Activated naive CD4-positive, alpha-beta T cell treated with anti-CD3 and anti-CD28 coated beads, Interleukin-2, amount 10 ng/mL, durations not matched to agents 7 days and 5 days (primary cell): ENCODE measurements at regions not wholly inside any gene's neighbourhood (a gene's known extent, or its start where the extent isn't known, plus 50 kb on each side); places are given as distances from the start of the nearest gene placed in this dataset.

Experiments
- CTCF ChIA-PET: fragments of 350-600 bp; sonication (Branson Sonifier 250); formaldehyde crosslinking; loops from one replicate; lab custom pipeline; 2021; ENCODE audit warnings: antibody characterized with exemption; lab: Charles Lee
- DNase-seq: peaks from one replicate; pipeline ENCODE4 v3.0.0-alpha.2; 2020
- H3K27ac Mint-ChIP-seq: one replicate; pipeline ENCODE4 v1.8.0; 2021; ENCODE audit warnings: mild to moderate bottlenecking, moderate library complexity, mixed read lengths
- H3K27me3 Mint-ChIP-seq: one replicate; pipeline ENCODE4 v1.8.0; 2021; ENCODE audit warnings: mild to moderate bottlenecking, mixed read lengths
- H3K36me3 Mint-ChIP-seq: one replicate; pipeline ENCODE4 v1.8.0; 2021; ENCODE audit warnings: mixed read lengths
- H3K4me1 Mint-ChIP-seq: one replicate; pipeline ENCODE4 v1.8.0; 2021; ENCODE audit warnings: mixed read lengths
- H3K4me3 Mint-ChIP-seq: one replicate; pipeline ENCODE4 v1.8.0; 2021; ENCODE audit warnings: mild to moderate bottlenecking, moderate library complexity, mixed read lengths
- H3K9me3 Mint-ChIP-seq: one replicate; pipeline ENCODE4 v1.8.0; 2021; ENCODE audit warnings: mixed read lengths

DNA sequence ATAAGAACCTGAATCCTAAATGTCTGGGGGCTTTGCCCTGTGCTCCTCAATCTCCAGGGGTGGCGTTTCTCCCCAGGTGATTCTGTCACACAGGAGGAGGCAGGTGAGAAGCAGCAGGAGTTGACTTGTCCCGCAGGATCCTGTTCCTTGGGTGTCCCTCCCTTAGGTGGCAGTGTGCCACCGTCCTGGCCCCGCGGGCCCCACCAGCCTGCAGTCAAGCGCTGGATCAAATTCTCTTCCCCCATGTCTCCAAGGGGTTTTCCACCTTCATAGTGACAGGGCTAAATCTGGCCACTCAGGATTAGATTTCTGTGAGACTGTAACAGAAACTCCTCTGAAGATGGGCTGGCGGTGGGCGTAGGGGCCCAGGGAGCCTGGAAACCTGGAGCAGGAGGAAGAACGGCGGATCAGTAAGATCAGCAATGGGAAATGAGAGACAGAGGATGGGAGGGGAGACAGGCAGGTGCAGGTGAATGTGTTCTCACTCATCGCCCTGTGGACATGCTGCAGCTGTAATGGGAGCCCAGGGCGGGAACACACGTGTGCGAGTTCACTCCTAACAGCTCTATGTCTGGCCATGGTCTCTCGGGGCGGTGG is 329.2 kb upstream of the COBL start:
- H3K4me1 Mint-ChIP-seq, result no peaks in the 10 kb centered on the region
- H3K36me3 Mint-ChIP-seq, result no peaks in the 10 kb centered on the region
- H3K27ac Mint-ChIP-seq, result no peak overlapping the region
- DNase-seq, result no peak
- H3K9me3 Mint-ChIP-seq, result peaks cover 14% of the 10 kb centered on the region
- CTCF ChIA-PET, result no interaction called here
- no peaks in the 10 kb centered on the region for H3K27me3 Mint-ChIP-seq
- H3K4me3 Mint-ChIP-seq, result no peak overlapping the region

DNA sequence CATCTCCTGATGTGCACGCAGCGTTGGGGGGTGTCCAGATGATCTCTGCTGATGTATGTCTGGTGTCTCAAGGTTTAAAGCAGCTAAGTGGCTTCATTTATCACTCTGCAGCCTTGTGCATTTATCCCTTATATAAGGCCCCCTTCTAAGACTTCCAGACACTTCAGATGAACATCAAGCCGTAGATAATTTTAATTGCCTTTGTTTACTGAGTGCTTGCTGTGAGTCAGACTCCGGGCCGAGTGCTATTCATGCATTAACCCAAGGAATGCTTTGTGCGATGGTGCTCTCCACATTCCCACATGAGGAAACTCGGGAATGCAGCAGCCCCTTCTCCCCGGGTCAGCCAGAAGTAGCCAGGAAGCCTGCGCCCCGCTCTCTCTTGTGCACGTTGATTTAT is 328.6 kb upstream of the COBL start:
- Mint-ChIP-seq H3K36me3 (no peaks in the 10 kb centered on the region), H3K9me3 (peaks cover 11% of the 10 kb centered on the region), H3K27me3 (no peaks in the 10 kb centered on the region), H3K4me1 (no peaks in the 10 kb centered on the region), H3K27ac (no peak overlapping the region), H3K4me3 (no peak overlapping the region)
- no peak for DNase-seq
- CTCF ChIA-PET, result no interaction called here

DNA sequence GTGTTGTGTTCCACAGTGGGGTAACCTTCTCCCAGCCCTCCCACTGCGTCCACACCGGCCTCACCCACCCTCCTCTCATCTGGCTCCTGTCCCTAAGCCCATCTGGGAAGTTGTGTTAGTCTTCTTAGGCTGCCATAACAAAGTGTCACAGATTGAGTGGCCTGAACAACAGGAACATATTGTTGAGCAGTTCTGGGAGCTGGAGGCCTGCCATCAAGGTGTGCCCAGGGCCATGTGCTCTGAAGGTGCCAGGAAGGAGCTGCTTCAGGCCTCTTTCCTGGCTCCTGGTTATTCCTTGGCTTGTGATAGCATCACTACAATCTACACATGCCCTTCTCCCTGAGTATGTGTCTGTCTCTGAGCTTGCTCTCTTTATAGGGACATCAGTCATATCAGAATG is 327.6 kb upstream of the COBL start:
- Mint-ChIP-seq H3K36me3 (no peaks in the 10 kb centered on the region), H3K4me1 (no peaks in the 10 kb centered on the region), H3K4me3 (no peak overlapping the region), H3K27me3 (no peaks in the 10 kb centered on the region), H3K9me3 (peaks cover 11% of the 10 kb centered on the region), H3K27ac (no peak overlapping the region)
- DNase-seq, result no peak
- CTCF ChIA-PET, result no interaction called here

DNA sequence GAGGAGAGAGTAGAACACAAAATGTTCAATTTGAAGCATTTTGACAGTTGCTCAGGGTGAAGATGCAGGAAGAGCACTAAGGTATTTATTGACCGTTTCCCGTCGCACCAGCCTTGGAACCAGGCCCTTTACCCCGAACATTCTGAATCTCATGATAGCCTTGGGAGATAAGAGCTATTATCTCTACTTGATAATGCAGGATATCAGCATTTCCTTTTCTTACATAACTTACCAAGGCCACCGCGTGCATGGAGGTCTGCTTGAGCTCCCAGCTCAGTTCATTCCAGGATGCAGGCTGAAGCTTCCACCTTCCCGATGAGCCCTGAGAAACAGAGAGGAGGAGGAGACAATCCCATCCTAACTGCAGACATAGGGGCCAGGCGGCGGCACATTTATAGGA is 324.2 kb upstream of the COBL start:
- no peak for DNase-seq
- CTCF ChIA-PET, result no interaction called here

DNA sequence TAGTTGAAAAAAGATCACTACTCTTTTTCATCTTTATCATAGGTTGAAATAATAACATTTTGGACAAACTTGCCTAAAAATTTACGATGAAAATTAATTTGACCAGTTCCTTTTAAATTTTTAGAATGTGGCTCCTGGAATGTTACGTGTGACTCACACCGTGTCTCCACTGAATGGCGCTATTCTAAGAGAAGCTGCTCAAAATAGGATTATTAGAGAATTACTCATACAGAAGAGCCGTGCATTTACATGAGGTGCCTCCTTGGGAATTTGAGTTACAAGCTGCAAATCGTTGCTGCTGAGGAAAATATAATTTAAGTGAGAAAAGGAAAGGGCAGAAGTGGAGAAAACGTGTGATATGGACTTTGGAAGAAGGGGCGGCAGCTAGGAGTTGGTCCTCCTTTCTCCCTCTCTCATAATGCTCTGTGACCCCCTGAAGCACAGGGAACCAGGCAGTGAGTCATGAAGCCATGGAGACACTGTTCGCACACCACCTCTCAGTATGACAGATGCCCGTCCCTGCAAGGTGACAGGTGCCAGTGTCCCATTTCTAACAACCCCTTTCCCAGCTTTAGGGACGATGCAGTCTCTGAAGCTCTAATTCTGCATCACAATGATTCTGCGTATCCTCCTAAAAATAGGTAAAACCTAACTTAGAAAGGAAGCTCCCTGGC is 323.2 kb upstream of the COBL start:
- no peak for DNase-seq
- CTCF ChIA-PET, result no interaction called here
- Mint-ChIP-seq H3K9me3 (peaks cover 6% of the 10 kb centered on the region), H3K27ac (no peak overlapping the region), H3K4me1 (no peaks in the 10 kb centered on the region), H3K36me3 (no peaks in the 10 kb centered on the region), H3K4me3 (no peak overlapping the region), H3K27me3 (no peaks in the 10 kb centered on the region)

More for the DNA sequence above, 324.2 kb upstream of the COBL start:
- H3K4me3 Mint-ChIP-seq, result no peak overlapping the region
- H3K27me3 Mint-ChIP-seq, result no peaks in the 10 kb centered on the region
- peaks cover 9% of the 10 kb centered on the region for H3K9me3 Mint-ChIP-seq
- H3K27ac Mint-ChIP-seq, result no peak overlapping the region
- H3K4me1 Mint-ChIP-seq, result no peaks in the 10 kb centered on the region
- no peaks in the 10 kb centered on the region for H3K36me3 Mint-ChIP-seq

DNA sequence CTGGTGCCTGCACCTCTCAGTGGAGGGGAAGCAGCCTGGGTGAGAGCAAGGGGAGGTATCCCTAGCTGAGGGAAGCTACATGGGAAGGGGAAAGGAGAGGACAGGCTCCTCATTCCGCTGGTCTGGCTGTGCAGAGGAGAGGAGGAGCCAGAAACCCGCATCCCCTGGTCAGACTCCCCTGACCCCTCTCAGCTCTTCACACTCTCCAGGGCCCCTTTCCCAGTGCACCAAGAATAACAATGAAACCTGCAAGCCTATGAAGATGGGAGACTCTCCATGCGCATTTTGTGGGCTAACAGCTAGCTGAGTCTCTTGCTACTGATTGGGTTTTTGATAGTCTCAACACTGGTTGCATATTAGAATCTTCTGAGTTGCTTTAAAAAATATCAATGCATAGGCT is 319.9 kb upstream of the COBL start:
- DNase-seq, result no peak
- Mint-ChIP-seq H3K9me3 (peaks cover 8% of the 10 kb centered on the region), H3K27ac (no peak overlapping the region), H3K4me1 (no peaks in the 10 kb centered on the region), H3K4me3 (no peak overlapping the region), H3K27me3 (no peaks in the 10 kb centered on the region), H3K36me3 (no peaks in the 10 kb centered on the region)
- CTCF ChIA-PET, result no interaction called here

DNA sequence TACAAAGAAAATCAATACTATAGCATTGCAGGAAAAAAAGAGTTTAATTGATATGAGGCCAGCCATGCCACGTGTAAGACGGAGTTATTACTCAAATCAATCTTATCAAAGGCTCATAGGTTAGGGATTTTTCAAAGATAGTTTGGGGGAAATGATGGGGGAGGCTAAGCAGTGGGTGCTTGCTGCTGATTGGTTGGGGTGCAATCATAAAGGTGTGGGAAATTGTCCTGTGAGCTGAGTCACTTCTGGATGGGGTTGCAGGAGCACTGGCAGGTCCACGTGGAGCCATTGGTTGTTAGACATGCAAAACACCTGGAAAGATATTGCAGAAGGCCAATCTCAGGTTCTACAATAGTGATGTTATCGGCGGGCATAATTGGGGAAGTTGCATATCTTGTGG is 319.2 kb upstream of the COBL start:
- no peak overlapping the region for H3K4me3 Mint-ChIP-seq
- no peak for DNase-seq
- no peaks in the 10 kb centered on the region for H3K4me1 Mint-ChIP-seq
- no peaks in the 10 kb centered on the region for H3K27me3 Mint-ChIP-seq
- CTCF ChIA-PET, result no interaction called here
- no peak overlapping the region for H3K27ac Mint-ChIP-seq
- peaks cover 8% of the 10 kb centered on the region for H3K9me3 Mint-ChIP-seq
- H3K36me3 Mint-ChIP-seq, result no peaks in the 10 kb centered on the region

DNA sequence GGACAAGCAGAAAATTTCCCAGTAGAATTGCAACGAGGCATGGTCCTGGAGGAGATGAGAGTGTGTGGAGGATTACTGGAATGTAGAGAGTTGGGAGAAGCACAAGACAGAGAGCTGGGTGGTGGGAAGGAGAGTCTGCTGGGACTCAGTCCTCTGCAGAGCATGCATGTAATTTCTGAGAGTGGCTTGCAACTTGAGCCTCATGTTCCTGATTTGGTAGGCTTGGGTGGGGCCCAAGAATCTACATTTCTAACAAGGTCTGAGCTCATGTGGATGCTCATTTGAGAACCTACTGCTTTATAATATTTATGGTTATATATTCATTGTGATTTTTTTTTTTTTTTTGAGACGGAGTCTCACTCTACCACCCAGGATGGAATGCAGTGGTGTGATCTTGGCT is 317.9 kb upstream of the COBL start:
- no peak overlapping the region for H3K4me3 Mint-ChIP-seq
- H3K4me1 Mint-ChIP-seq, result no peaks in the 10 kb centered on the region
- no peaks in the 10 kb centered on the region for H3K27me3 Mint-ChIP-seq
- H3K36me3 Mint-ChIP-seq, result no peaks in the 10 kb centered on the region
- H3K9me3 Mint-ChIP-seq, result peaks cover 12% of the 10 kb centered on the region
- no peak for DNase-seq
- H3K27ac Mint-ChIP-seq, result no peak overlapping the region
- CTCF ChIA-PET, result no interaction called here

DNA sequence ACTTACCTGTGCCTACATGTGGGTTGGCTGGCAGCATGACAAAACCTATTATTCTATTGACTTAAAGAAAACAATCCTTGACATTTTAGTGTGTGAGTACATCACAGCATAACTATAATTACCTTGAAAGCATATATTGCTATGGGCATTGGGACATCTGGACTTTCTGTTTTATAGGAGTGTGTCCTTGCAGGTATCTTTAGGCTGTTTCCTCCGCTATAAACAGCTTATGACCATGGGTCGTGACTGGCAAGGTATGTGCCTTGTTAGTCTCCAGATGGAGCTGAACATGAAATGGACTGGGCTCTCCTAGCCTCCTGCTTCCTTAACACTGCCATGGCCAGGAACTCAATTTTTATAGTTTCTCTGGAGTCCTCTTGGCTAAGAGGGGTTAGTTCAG is 317.4 kb upstream of the COBL start:
- Mint-ChIP-seq H3K36me3 (no peaks in the 10 kb centered on the region), H3K27ac (no peak overlapping the region), H3K9me3 (peaks cover 14% of the 10 kb centered on the region), H3K4me1 (no peaks in the 10 kb centered on the region), H3K4me3 (no peak overlapping the region), H3K27me3 (no peaks in the 10 kb centered on the region)
- CTCF ChIA-PET, result no interaction called here
- no peak for DNase-seq

DNA sequence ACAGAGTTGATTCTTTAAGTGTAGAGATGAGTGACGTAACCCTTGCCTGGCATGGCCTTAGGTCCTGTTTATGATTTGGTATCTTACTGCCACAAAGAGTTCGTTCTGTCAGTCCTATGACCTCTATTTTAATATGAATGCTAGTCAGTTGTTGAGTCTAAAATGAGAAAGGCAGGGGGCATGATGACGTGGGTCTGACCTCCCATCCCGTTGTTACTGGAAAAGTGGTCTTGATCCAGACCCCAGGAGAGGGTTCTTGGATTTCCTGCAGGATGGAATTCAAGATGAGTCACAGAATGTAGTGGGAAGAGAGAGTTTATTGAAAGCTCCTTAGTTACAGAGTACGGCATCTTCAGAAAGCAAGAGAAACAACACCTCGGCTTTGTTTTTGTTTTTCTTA is 317.0 kb upstream of the COBL start:
- Mint-ChIP-seq H3K4me1 (no peaks in the 10 kb centered on the region), H3K27me3 (no peaks in the 10 kb centered on the region), H3K4me3 (no peak overlapping the region), H3K36me3 (no peaks in the 10 kb centered on the region), H3K27ac (no peak overlapping the region), H3K9me3 (peaks cover 17% of the 10 kb centered on the region)
- DNase-seq, result no peak
- CTCF ChIA-PET, result no interaction called here

DNA sequence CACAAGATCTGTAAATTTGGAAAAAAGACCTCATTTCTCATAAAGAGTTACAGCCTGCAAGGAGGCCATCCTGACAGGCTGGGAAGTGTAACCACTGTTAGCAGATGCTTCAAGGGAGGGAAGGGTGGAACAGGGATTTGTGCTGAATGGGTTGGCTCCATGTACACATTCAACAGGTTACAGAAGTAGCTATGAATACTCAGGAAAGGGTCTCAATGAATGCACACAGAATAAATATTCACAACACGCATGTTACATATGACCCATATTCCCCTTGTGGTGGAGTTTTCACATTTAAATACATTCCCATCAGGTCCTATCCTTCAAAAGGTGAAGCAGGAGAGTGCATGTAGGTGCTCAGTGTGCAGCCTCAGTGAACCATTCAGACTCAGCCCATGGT is 316.4 kb upstream of the COBL start:
- Mint-ChIP-seq H3K4me1 (no peaks in the 10 kb centered on the region), H3K9me3 (peaks cover 17% of the 10 kb centered on the region), H3K27me3 (no peaks in the 10 kb centered on the region)

DNA sequence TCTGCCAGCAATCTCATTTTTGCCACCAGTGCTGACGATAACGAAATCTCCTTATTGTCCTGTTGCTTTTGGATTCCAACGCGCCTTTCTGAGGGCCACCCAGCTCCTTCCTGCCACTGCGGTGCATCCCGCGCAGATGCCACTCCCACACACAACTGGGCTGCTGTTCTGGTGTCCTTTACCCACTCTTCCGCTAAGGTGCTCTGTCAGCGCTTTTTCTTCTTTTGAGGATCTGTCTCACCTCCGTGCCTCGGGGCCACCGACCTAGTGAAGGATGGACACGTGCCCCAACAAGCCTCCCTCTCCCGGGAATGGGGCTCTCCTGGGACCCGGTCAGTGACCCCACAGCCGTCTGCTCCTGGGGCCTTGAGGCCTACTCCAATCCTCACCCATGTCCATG is 314.3 kb upstream of the COBL start:
- Mint-ChIP-seq H3K36me3 (no peaks in the 10 kb centered on the region), H3K4me1 (no peaks in the 10 kb centered on the region), H3K27ac (no peak overlapping the region), H3K27me3 (no peaks in the 10 kb centered on the region), H3K4me3 (no peak overlapping the region), H3K9me3 (peaks cover 19% of the 10 kb centered on the region)
- CTCF ChIA-PET, result no interaction called here
- no peak for DNase-seq

More for the DNA sequence above, 316.4 kb upstream of the COBL start:
- Mint-ChIP-seq H3K4me3 (no peak overlapping the region), H3K27ac (no peak overlapping the region), H3K36me3 (no peaks in the 10 kb centered on the region)
- no peak for DNase-seq
- CTCF ChIA-PET, result no interaction called here

DNA sequence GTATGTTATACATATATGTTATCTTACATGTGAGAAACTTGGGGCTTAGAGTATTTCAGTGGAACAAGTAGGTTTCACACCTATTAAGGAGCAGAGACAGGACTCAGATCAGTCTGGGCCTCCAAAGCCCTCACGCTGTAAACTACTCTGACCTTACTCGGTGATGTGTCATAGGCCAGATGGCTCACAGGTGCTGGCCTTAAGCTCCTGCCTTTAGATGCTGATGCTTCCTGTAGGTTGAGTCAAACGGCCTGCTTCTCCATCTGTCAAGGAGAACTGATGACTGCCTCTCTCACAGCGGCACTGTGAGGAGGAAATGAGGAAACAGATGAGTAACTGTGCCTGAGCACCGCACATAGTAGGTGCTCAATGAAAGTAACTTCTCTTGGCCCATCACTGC is 312.6 kb upstream of the COBL start:
- peaks cover 23% of the 10 kb centered on the region for H3K9me3 Mint-ChIP-seq
- DNase-seq, result no peak
- H3K27ac Mint-ChIP-seq, result no peak overlapping the region
- CTCF ChIA-PET, result no interaction called here
- no peaks in the 10 kb centered on the region for H3K4me1 Mint-ChIP-seq
- H3K36me3 Mint-ChIP-seq, result no peaks in the 10 kb centered on the region
- no peaks in the 10 kb centered on the region for H3K27me3 Mint-ChIP-seq
- H3K4me3 Mint-ChIP-seq, result no peak overlapping the region

DNA sequence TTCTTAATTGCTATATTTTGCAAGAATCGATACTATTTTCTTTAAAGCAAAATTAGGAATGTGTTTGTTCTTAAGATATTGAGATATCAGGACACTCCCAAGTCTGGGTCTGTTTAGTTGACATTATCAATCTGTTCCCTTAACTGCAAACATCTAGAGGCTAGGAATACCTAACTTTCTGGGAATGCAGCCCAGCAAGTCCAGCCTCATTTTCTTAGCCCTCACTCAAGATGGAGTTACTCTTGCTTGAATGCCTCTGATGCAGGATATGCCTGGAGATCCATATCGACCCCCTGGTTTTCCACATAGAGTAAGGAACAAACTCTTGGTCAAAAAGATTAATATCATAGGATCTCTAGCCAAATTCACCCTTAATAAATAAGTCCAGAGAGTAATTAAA is 305.3 kb upstream of the COBL start:
- Mint-ChIP-seq H3K4me3 (no peak overlapping the region), H3K4me1 (no peaks in the 10 kb centered on the region), H3K27ac (no peak overlapping the region)

DNA sequence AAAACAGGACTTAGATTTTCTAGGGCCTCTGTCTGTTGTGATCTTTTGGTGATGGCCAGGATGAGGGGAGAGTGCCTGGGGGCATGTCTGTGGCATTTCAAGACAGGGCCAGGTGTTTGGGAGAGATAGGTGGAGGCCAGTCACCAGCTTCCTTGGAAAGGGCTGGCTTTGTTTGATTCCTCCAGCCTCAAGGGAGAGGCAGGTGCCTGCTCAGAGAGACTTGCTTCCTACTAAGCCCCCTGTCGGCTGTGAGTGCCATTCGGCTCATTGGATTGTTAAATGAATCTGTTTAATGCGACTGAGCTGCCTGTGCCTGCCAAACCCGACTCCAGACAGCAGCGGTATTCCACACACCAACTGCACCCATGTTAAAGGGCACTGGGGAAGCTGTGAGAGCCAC is 304.1 kb upstream of the COBL start:
- Mint-ChIP-seq H3K27me3 (no peaks in the 10 kb centered on the region), H3K9me3 (peaks cover 7% of the 10 kb centered on the region), H3K36me3 (no peaks in the 10 kb centered on the region), H3K4me1 (no peaks in the 10 kb centered on the region), H3K27ac (no peak overlapping the region), H3K4me3 (no peak overlapping the region)
- CTCF ChIA-PET, result no interaction called here
- no peak for DNase-seq

More for the DNA sequence above, 305.3 kb upstream of the COBL start:
- peaks cover 7% of the 10 kb centered on the region for H3K9me3 Mint-ChIP-seq
- no peaks in the 10 kb centered on the region for H3K27me3 Mint-ChIP-seq
- H3K36me3 Mint-ChIP-seq, result no peaks in the 10 kb centered on the region
- CTCF ChIA-PET, result no interaction called here
- no peak for DNase-seq
